Stomach (tissue), 8 donors: ENCODE measurements at regions not wholly inside any gene's neighbourhood (a gene's known extent, or its start where the extent isn't known, plus 50 kb on each side); places are given as distances from the start of the nearest gene placed in this dataset.

ENCODE experiments used
- DNase-seq, 2 donors: peaks; one replicate each; pipeline versions ENCODE4 v3.0.0 to v3.0.0-alpha.2; 2013 to 2019
- H3K27ac ChIP-seq, 5 donors: fragments of 200-600 bp in 4 of 5; sonication (generic) in 4 of 5; one replicate each; pipeline ENCODE4 v1.5.1; 2013 to 2019; ENCODE audit warnings: mild to moderate bottlenecking in 1 of 5, moderate library complexity in 1 of 5
- H3K27me3 ChIP-seq, 3 donors: fragments of 200-600 bp; sonication (generic); one replicate each; pipeline ENCODE4 v1.5.1; 2017 to 2019; ENCODE audit warnings: mixed run types in 1 of 3
- H3K36me3 ChIP-seq, 4 donors: fragments of 200-600 bp; sonication (generic); 1 replicate in 3 of 4; 2 replicates in 1 of 4; pipeline ENCODE4 v1.5.1; 2016 to 2019
- H3K4me1 ChIP-seq, 4 donors: fragments of 200-600 bp; sonication (generic); one replicate each; pipeline ENCODE4 v1.5.1; 2016 to 2019
- H3K4me3 ChIP-seq, 4 donors: fragments of 200-600 bp; sonication (generic) in 3 of 4; one replicate each; pipeline ENCODE4 v1.5.1; 2016 to 2019; ENCODE audit warnings: mild to moderate bottlenecking in 1 of 4
- H3K9me3 ChIP-seq, 4 donors: fragments of 200-600 bp; sonication (generic); one replicate each; pipeline ENCODE4 v1.5.1; 2016 to 2019
- CTCF ChIP-seq, 7 experiments: fragments of 450-650 bp in 4 of 7; fragments of 200-600 bp in 3 of 7; sonication (generic) in 3 of 7; IDR thresholded peaks; one replicate each; pipeline ENCODE4 v1.5.1; 2016 to 2019; ENCODE audit warnings: antibody characterized with exemption in 7 of 7, control low read depth in 2 of 7, mild to moderate bottlenecking in 1 of 7
- EP300 ChIP-seq: sonication (generic); formaldehyde crosslinking; IDR thresholded peaks from one replicate; pipeline ENCODE4 v1.6.1; 2017; ENCODE audit warnings: antibody characterized with exemption
- POLR2A ChIP-seq, 4 donors: fragments of 450-650 bp; IDR thresholded peaks; one replicate each; pipeline ENCODE4 v1.6.1; 2016; ENCODE audit warnings: antibody characterized with exemption in 4 of 4, control low read depth in 2 of 4, mild to moderate bottlenecking in 1 of 4, moderate library complexity in 1 of 4
- POLR2AphosphoS5 ChIP-seq, 3 donors: sonication (generic); formaldehyde crosslinking; IDR thresholded peaks; one replicate each; pipeline ENCODE4 v1.6.1; 2016; ENCODE audit warnings: antibody characterized with exemption in 3 of 3
- WGBS, 5 donors: extraction: QIAGEN DNeasy Blood & Tissue Kit in 3 of 5; methylation state at CpG; one replicate each; pipeline versions ENCODE4 v1.1.5 to v1.1.7; 2013 to 2018; 5-methylcytosine and 5-hydroxymethylcytosine counted together
- intact Hi-C: fragments of 100-400 bp; cut with DNase I; formaldehyde crosslinking; loops from one replicate; pipeline ENCODE4 v1.15.1; 2023; ENCODE audit warnings: low total_unique reads
- donor health status: healthy with polysubstance abuse.
- donor health status: Bipolar disorder and iron deficiency.
- donor health status: healthy.

- Histone ChIP-seq H3K4me3 (no peak overlapping the region), H3K27me3 (peaks cover 0 to 3% (median 2%) of the 10 kb centered on the region in 3 donors), H3K4me1 (no peaks in the 10 kb centered on the region), H3K27ac (no peak overlapping the region), H3K9me3 (no peaks in the 10 kb centered on the region), H3K36me3 (no peaks in the 10 kb centered on the region)
- no peak for DNase-seq
- TF ChIP-seq CTCF (IDR thresholded peaks at IDR 0.05) (no peak), POLR2A (IDR thresholded peaks at IDR 0.05) (no peak), EP300 (no peak), POLR2AphosphoS5 (IDR thresholded peaks at IDR 0.05) (no peak)
- intact Hi-C loops, result no loop called here
- 75 to 93% (median 90%) methylated on average over 8 of the region's 8 CpGs for WGBS, 5 donors
These were observed 82.5 kb upstream of the UBAC2 start for GRCh38 chr13:99118179-99118578.

GRCh38 chr13:99119656-99120055 lies 81.0 kb upstream of the UBAC2 start:
- Histone ChIP-seq H3K27ac (no peak overlapping the region), H3K4me1 (peaks cover 0 to 3% (median 0%) of the 10 kb centered on the region in 4 donors), H3K4me3 (no peak overlapping the region), H3K9me3 (no peaks in the 10 kb centered on the region), H3K36me3 (no peaks in the 10 kb centered on the region), H3K27me3 (peaks cover 0 to 11% (median 8%) of the 10 kb centered on the region in 3 donors)
- peak in 1 of 2 donors; percentile 13 for DNase-seq
- 69 to 77% (median 71%) methylated on average over 7 of the region's 7 CpGs for WGBS, 5 donors
- TF ChIP-seq EP300, result no peak
- TF ChIP-seq POLR2A (IDR thresholded peaks at IDR 0.05), result no peak
- TF ChIP-seq POLR2AphosphoS5 (IDR thresholded peaks at IDR 0.05), result no peak
- no peak for TF ChIP-seq CTCF (IDR thresholded peaks at IDR 0.05)
- intact Hi-C loops, result no loop called here

- Histone ChIP-seq H3K4me3 (no peak overlapping the region), H3K27ac (no peak overlapping the region), H3K36me3 (no peaks in the 10 kb centered on the region), H3K27me3 (peaks cover 0 to 11% (median 8%) of the 10 kb centered on the region in 3 donors), H3K4me1 (peaks cover 0 to 4% (median 0%) of the 10 kb centered on the region in 4 donors), H3K9me3 (no peaks in the 10 kb centered on the region)
- TF ChIP-seq POLR2A (IDR thresholded peaks at IDR 0.05) (no peak), POLR2AphosphoS5 (IDR thresholded peaks at IDR 0.05) (no peak), EP300 (no peak), CTCF (IDR thresholded peaks at IDR 0.05) (no peak)
- intact Hi-C loops, result no loop called here
- DNase-seq, result no peak
- 77 to 93% (median 92%) methylated on average over 1 of the region's 1 CpG for WGBS, 5 donors
These were observed 79.9 kb upstream of the UBAC2 start for GRCh38 chr13:99120751-99121150.

GRCh38 chr13:99122171-99122570 lies 78.5 kb upstream of the UBAC2 start:
- TF ChIP-seq POLR2AphosphoS5 (IDR thresholded peaks at IDR 0.05) (no peak), EP300 (no peak), CTCF (IDR thresholded peaks at IDR 0.05) (no peak), POLR2A (IDR thresholded peaks at IDR 0.05) (no peak)
- 45 to 68% (median 58%) methylated on average over 2 of the region's 2 CpGs for WGBS, 5 donors

More at GRCh38 chr13:99122171-99122570, 78.5 kb upstream of the UBAC2 start:
- peaks cover 0 to 4% (median 0%) of the 10 kb centered on the region in 4 donors for H3K4me1 ChIP-seq
- no peak overlapping the region for H3K27ac ChIP-seq
- no peaks in the 10 kb centered on the region for H3K9me3 ChIP-seq
- DNase-seq, result no peak
- no peak overlapping the region for H3K4me3 ChIP-seq
- H3K27me3 ChIP-seq, result peaks cover 0 to 11% (median 8%) of the 10 kb centered on the region in 3 donors
- H3K36me3 ChIP-seq, result no peaks in the 10 kb centered on the region
- intact Hi-C loops, result no loop called here
